WERI-Rb-1 (cell line): ENCODE measurements at regions not wholly inside any gene's neighbourhood (a gene's known extent, or its start where the extent isn't known, plus 50 kb on each side); places are given as distances from the start of the nearest gene placed in this dataset.

Experiments
- DNase-seq: peaks from one replicate; pipeline ENCODE4 v3.0.0-alpha.2; 2020
- H3K27ac ChIP-seq: fragments of 250-450 bp; sonication (Bioruptor Pico); 2 replicates; pipeline ENCODE4 v1.5.1; 2020; ENCODE audit warnings: mild to moderate bottlenecking, moderate library complexity
- H3K27me3 ChIP-seq: fragments of 250-450 bp; sonication (Bioruptor Pico); 2 replicates; pipeline ENCODE4 v1.5.1; 2021; ENCODE audit warnings: mild to moderate bottlenecking, low read depth, moderate library complexity; ENCODE audit not compliant: insufficient read depth, severe bottlenecking
- H3K36me3 ChIP-seq: fragments of 250-450 bp; sonication (Bioruptor Pico); 2 replicates; pipeline ENCODE4 v1.5.1; 2020; ENCODE audit warnings: mild to moderate bottlenecking, moderate library complexity
- H3K4me3 ChIP-seq: 2 replicates; pipeline ENCODE4 v1.5.1; 2011; ENCODE audit warnings: low read depth, mild to moderate bottlenecking, control low read depth, low read length
- H3K9me3 ChIP-seq: fragments of 250-450 bp; sonication (Bioruptor Pico); 2 replicates; pipeline ENCODE4 v1.5.1; 2021; ENCODE audit warnings: mild to moderate bottlenecking, moderate library complexity; ENCODE audit not compliant: severe bottlenecking
- CTCF ChIP-seq: IDR thresholded peaks from 2 replicates; pipeline ENCODE4 v1.5.1; 2011; ENCODE audit warnings: low read depth, mild to moderate bottlenecking, control low read depth, inconsistent platforms, low read length

- H3K27ac ChIP-seq = no peak overlapping the region
- no peaks in the 10 kb centered on the region for H3K9me3 ChIP-seq
- no peaks in the 10 kb centered on the region for H3K36me3 ChIP-seq
- H3K27me3 ChIP-seq = no peaks in the 10 kb centered on the region
- H3K4me3 ChIP-seq = no peak overlapping the region
- DNase-seq = no peak
- TF ChIP-seq CTCF = no peak
Measured at GRCh38 chr21:36532769-36533467, 53.0 kb upstream of the CLDN14 start.

GRCh38 chr21:36533468-36533848 is 53.5 kb upstream of the CLDN14 start:
- no peaks in the 10 kb centered on the region for H3K36me3 ChIP-seq
- no peak overlapping the region for H3K4me3 ChIP-seq
- no peaks in the 10 kb centered on the region for H3K9me3 ChIP-seq
- TF ChIP-seq CTCF = no peak
- H3K27ac ChIP-seq = no peak overlapping the region
- H3K27me3 ChIP-seq = no peaks in the 10 kb centered on the region
- DNase-seq = no peak

- no peak for DNase-seq
- H3K27ac ChIP-seq = no peak overlapping the region
- no peaks in the 10 kb centered on the region for H3K9me3 ChIP-seq
- no peaks in the 10 kb centered on the region for H3K36me3 ChIP-seq
- H3K27me3 ChIP-seq = no peaks in the 10 kb centered on the region
- H3K4me3 ChIP-seq = no peak overlapping the region
- TF ChIP-seq CTCF = no peak
Measured at GRCh38 chr21:36534656-36535055, 54.7 kb upstream of the CLDN14 start.

GRCh38 chr21:36535618-36536241 is 55.8 kb upstream of the CLDN14 start:
- no peak overlapping the region for H3K4me3 ChIP-seq

GRCh38 chr21:36538761-36539160 is 58.8 kb upstream of the CLDN14 start:
- no peak for TF ChIP-seq CTCF
- no peak overlapping the region for H3K27ac ChIP-seq
- H3K27me3 ChIP-seq = no peaks in the 10 kb centered on the region
- no peaks in the 10 kb centered on the region for H3K9me3 ChIP-seq
- H3K36me3 ChIP-seq = no peaks in the 10 kb centered on the region
- DNase-seq = no peak
- H3K4me3 ChIP-seq = no peak overlapping the region

More at GRCh38 chr21:36535618-36536241, 55.8 kb upstream of the CLDN14 start:
- Histone ChIP-seq H3K27ac (no peak overlapping the region), H3K36me3 (no peaks in the 10 kb centered on the region), H3K9me3 (no peaks in the 10 kb centered on the region), H3K27me3 (no peaks in the 10 kb centered on the region)
- DNase-seq = peak; percentile 26
- TF ChIP-seq CTCF = no peak
